Peyer's patch (tissue), 4 donors: ENCODE measurements at regions not wholly inside any gene's neighbourhood (a gene's known extent, or its start where the extent isn't known, plus 50 kb on each side); places are given as distances from the start of the nearest gene placed in this dataset.

ENCODE experiments used
- POLR2A ChIP-seq, 2 donors: fragments of 450-650 bp; IDR thresholded peaks; one replicate each; pipeline ENCODE4 v1.5.1; 2017; ENCODE audit warnings: antibody characterized with exemption in 2 of 2, mild to moderate bottlenecking in 2 of 2, moderate library complexity in 2 of 2
- TF ChIP-seq, protein P1 (sequence below), 6 experiments: fragments of 450-650 bp in 4 of 6; fragments of 200-600 bp in 2 of 6; sonication (generic) in 1 of 6; IDR thresholded peaks; one replicate each; pipeline ENCODE4 v1.5.1; 2017 to 2019; ENCODE audit warnings: antibody characterized with exemption in 6 of 6, mild to moderate bottlenecking in 3 of 6, moderate library complexity in 1 of 6

DNA sequence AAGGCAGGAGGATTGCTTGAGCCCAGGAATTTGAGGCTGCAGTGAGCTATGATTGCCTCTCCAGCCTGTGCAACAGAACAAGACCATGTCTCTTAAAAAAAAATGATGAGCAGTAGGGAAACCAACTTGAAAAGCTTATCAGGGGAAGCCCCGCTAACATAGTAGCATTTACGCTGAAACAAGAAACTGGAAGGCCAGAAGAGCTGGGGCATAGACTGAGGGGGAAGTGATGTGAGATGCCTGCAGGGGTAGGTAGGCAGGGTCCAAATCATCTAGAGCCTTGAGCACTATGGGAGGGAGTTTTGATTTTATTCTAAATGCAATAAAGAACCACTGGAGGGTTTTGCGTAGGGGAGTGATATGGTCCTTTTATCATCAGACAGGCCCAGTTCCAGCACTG, 139.3 kb downstream of the CYB561 start:
- TF ChIP-seq, protein P1, sequence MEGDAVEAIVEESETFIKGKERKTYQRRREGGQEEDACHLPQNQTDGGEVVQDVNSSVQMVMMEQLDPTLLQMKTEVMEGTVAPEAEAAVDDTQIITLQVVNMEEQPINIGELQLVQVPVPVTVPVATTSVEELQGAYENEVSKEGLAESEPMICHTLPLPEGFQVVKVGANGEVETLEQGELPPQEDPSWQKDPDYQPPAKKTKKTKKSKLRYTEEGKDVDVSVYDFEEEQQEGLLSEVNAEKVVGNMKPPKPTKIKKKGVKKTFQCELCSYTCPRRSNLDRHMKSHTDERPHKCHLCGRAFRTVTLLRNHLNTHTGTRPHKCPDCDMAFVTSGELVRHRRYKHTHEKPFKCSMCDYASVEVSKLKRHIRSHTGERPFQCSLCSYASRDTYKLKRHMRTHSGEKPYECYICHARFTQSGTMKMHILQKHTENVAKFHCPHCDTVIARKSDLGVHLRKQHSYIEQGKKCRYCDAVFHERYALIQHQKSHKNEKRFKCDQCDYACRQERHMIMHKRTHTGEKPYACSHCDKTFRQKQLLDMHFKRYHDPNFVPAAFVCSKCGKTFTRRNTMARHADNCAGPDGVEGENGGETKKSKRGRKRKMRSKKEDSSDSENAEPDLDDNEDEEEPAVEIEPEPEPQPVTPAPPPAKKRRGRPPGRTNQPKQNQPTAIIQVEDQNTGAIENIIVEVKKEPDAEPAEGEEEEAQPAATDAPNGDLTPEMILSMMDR (IDR thresholded peaks at IDR 0.05) = no peak
- no peak for TF ChIP-seq POLR2A (IDR thresholded peaks at IDR 0.05)
